HEK293 (cell line): ENCODE measurements at regions not wholly inside any gene's neighbourhood (a gene's known extent, or its start where the extent isn't known, plus 50 kb on each side); places are given as distances from the start of the nearest gene placed in this dataset.
A peak's percentile ranks its signal among the peaks of the same experiment; 100 is the strongest.

Experiments
- BCL11B ChIP-seq: fragments of 450-650 bp; formaldehyde crosslinking; IDR thresholded peaks from 2 replicates; pipeline ENCODE4 v1.5.1; 2016; ENCODE audit warnings: low read depth, missing biosample characterization, missing genetic modification characterization
- GFI1B ChIP-seq: fragments of 450-650 bp; formaldehyde crosslinking; IDR thresholded peaks from 2 replicates; pipeline ENCODE4 v1.5.1; 2016; ENCODE audit warnings: missing biosample characterization, missing genetic modification characterization
- GLIS1 ChIP-seq: fragments of 450-650 bp; formaldehyde crosslinking; IDR thresholded peaks from 2 replicates; pipeline ENCODE4 v1.5.1; 2016; ENCODE audit warnings: missing biosample characterization, missing genetic modification characterization
- KLF8 ChIP-seq: fragments of 450-650 bp; formaldehyde crosslinking; IDR thresholded peaks from 2 replicates; pipeline ENCODE4 v1.5.1; 2016; ENCODE audit warnings: missing biosample characterization, missing genetic modification characterization
- PRDM1 ChIP-seq: fragments of 450-650 bp; formaldehyde crosslinking; IDR thresholded peaks from 2 replicates; pipeline ENCODE4; 2016; ENCODE audit warnings: missing biosample characterization, missing genetic modification characterization
- PRDM2 ChIP-seq: fragments of 450-650 bp; formaldehyde crosslinking; IDR thresholded peaks from 2 replicates; pipeline ENCODE4 v1.5.1; 2016; ENCODE audit warnings: missing biosample characterization, missing genetic modification characterization, borderline replicate concordance
- PRDM6 ChIP-seq: fragments of 450-650 bp; formaldehyde crosslinking; IDR thresholded peaks from 2 replicates; pipeline ENCODE4 v1.5.1; 2017; ENCODE audit warnings: missing biosample characterization, missing genetic modification characterization
- ZBTB10 ChIP-seq: fragments of 450-650 bp; formaldehyde crosslinking; IDR thresholded peaks from 2 replicates; pipeline ENCODE4 v1.5.1; 2016; ENCODE audit warnings: missing biosample characterization, missing genetic modification characterization
- ZBTB11 ChIP-seq: fragments of 450-650 bp; formaldehyde crosslinking; conservative IDR thresholded peaks from 2 replicates; pipeline ENCODE4 v1.5.1; 2016; ENCODE audit warnings: low read depth, missing biosample characterization, missing genetic modification characterization
- ZBTB48 ChIP-seq: fragments of 450-650 bp; formaldehyde crosslinking; IDR thresholded peaks from 2 replicates; pipeline ENCODE4 v1.5.1; 2016; ENCODE audit warnings: missing biosample characterization, missing genetic modification characterization
- ZBTB8A ChIP-seq: fragments of 450-650 bp; formaldehyde crosslinking; IDR thresholded peaks from 2 replicates; pipeline ENCODE4 v1.5.1; 2016; ENCODE audit warnings: missing biosample characterization, missing genetic modification characterization
- ZNF10 ChIP-seq: fragments of 450-650 bp; formaldehyde crosslinking; IDR thresholded peaks from 2 replicates; pipeline ENCODE4 v1.5.1; 2017; ENCODE audit warnings: missing biosample characterization, missing genetic modification characterization
- ZNF274 ChIP-seq, 2 experiments: fragments of 200-500 bp in 1 of 2; fragments of 450-650 bp in 1 of 2; sonication (Bioruptor generic) in 1 of 2; formaldehyde crosslinking in 1 of 2; IDR thresholded peaks; 2 replicates each; pipeline versions ENCODE4 v1.5.1 to v1.6.1; 2014 to 2016; ENCODE audit warnings: borderline replicate concordance in 1 of 2, inconsistent platforms in 1 of 2, low read length in 1 of 2, missing biosample characterization in 1 of 2, missing genetic modification characterization in 1 of 2
- ZNF350 ChIP-seq: fragments of 450-650 bp; formaldehyde crosslinking; IDR thresholded peaks from 2 replicates; pipeline ENCODE4 v1.5.0; 2017; ENCODE audit warnings: missing biosample characterization, mild to moderate bottlenecking, missing genetic modification characterization
- ZNF561 ChIP-seq: fragments of 450-650 bp; IDR thresholded peaks from 2 replicates; pipeline ENCODE4 v1.5.1; 2018; ENCODE audit warnings: missing biosample characterization, missing genetic modification characterization, borderline replicate concordance
- ZNF610 ChIP-seq: fragments of 450-650 bp; formaldehyde crosslinking; IDR thresholded peaks from 2 replicates; pipeline ENCODE4 v1.5.1; 2016; ENCODE audit warnings: missing biosample characterization, missing genetic modification characterization, borderline replicate concordance
- ZNF624 ChIP-seq: fragments of 450-650 bp; formaldehyde crosslinking; IDR thresholded peaks from 2 replicates; pipeline ENCODE4 v1.5.1; 2017; ENCODE audit warnings: missing biosample characterization, missing genetic modification characterization
- ZNF626 ChIP-seq: fragments of 450-650 bp; sonication (Bioruptor Pico); formaldehyde crosslinking; IDR thresholded peaks from 2 replicates; pipeline ENCODE4 v1.5.1; 2018; ENCODE audit warnings: missing biosample characterization, missing genetic modification characterization, inconsistent platforms
- ZNF664 ChIP-seq: fragments of 450-650 bp; formaldehyde crosslinking; IDR thresholded peaks from 2 replicates; pipeline ENCODE4 v1.5.1; 2016; ENCODE audit warnings: missing biosample characterization, missing genetic modification characterization
- ZSCAN18 ChIP-seq: fragments of 450-650 bp; formaldehyde crosslinking; IDR thresholded peaks from 2 replicates; pipeline ENCODE4 v1.5.1; 2016; ENCODE audit warnings: missing biosample characterization, missing genetic modification characterization
- ZXDB ChIP-seq: fragments of 450-650 bp; formaldehyde crosslinking; IDR thresholded peaks from 2 replicates; pipeline ENCODE4 v1.5.1; 2016; ENCODE audit warnings: missing biosample characterization, missing genetic modification characterization
- TF ChIP-seq, protein P1 (sequence below): fragments of 450-650 bp; formaldehyde crosslinking; IDR thresholded peaks from 2 replicates; pipeline ENCODE4 v1.5.1; 2017; ENCODE audit warnings: missing biosample characterization, missing genetic modification characterization

GRCh38 chr10:44066527-44067255 is 318.2 kb downstream of the CXCL12 start (continued):
- TF ChIP-seq ZNF274 (IDR thresholded peaks at IDR 0.05; ENCODE audit: low read length): no peak
- no peak for TF ChIP-seq ZNF274 (tag by site-specific recombination; IDR thresholded peaks at IDR 0.05; ENCODE audit: borderline replicate concordance)
- no peak for TF ChIP-seq ZNF561 (tag by site-specific recombination)
- TF ChIP-seq ZNF610 (tag by site-specific recombination): 0 out of 2 replicates have a peak, but pooled peaks have one; percentile 28
- TF ChIP-seq PRDM2 (tag by site-specific recombination): no peak
- TF ChIP-seq ZNF664: 0 out of 2 replicates have a peak, but pooled peaks have one; percentile 35
- no peak for TF ChIP-seq ZNF10 (tag by site-specific recombination)
- TF ChIP-seq KLF8 (tag by site-specific recombination): no peak
- TF ChIP-seq, protein P1, sequence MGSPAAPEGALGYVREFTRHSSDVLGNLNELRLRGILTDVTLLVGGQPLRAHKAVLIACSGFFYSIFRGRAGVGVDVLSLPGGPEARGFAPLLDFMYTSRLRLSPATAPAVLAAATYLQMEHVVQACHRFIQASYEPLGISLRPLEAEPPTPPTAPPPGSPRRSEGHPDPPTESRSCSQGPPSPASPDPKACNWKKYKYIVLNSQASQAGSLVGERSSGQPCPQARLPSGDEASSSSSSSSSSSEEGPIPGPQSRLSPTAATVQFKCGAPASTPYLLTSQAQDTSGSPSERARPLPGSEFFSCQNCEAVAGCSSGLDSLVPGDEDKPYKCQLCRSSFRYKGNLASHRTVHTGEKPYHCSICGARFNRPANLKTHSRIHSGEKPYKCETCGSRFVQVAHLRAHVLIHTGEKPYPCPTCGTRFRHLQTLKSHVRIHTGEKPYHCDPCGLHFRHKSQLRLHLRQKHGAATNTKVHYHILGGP (tag by site-specific recombination): peak; percentile 69
- TF ChIP-seq ZBTB11 (tag by site-specific recombination): no peak
- no peak for TF ChIP-seq ZNF626
- TF ChIP-seq ZBTB48 (tag by site-specific recombination): no peak
- TF ChIP-seq ZNF350 (tag by site-specific recombination): no peak
- no peak for TF ChIP-seq ZSCAN18
- peak; percentile 46; the same call in 1 of the 2 replicates for TF ChIP-seq ZBTB8A
- TF ChIP-seq PRDM6: peak; percentile 71
- TF ChIP-seq ZXDB (tag by site-specific recombination): no peak
- TF ChIP-seq ZBTB10 (tag by site-specific recombination): no peak
- TF ChIP-seq PRDM1 (tag by site-specific recombination): no peak
- TF ChIP-seq GLIS1 (tag by site-specific recombination): peak; percentile 54; the same call in 1 of the 2 replicates
- TF ChIP-seq GFI1B (tag by site-specific recombination): peak; percentile 56; the same call in 1 of the 2 replicates
- no peak for TF ChIP-seq ZNF624
- no peak for TF ChIP-seq BCL11B (tag by site-specific recombination)
